ENCODE measurements at regions not wholly inside any gene's neighbourhood (a gene's known extent, or its start where the extent isn't known, plus 50 kb on each side); places are given as distances from the start of the nearest gene placed in this dataset.

DNA sequence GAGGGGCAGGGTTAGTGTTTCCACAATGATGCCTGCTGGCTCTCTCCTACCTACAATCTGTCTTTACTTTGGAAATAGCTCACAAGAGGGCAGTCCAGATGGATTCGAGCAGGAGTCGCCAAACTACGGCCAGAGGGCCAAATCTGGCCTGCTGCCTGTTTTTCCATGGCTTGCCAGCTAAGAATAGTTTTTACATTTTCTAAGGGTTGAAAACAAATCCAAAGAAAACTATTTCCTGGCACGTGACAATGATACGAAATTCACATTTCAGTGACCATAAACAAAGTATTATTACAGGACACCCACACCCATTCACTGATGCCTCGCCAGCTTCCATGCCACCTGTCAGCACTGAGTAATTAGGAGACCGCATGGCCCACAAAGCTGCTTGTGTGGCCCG lies 162.9 kb upstream of the WWC1 start:
- TF ChIP-seq, protein P1, sequence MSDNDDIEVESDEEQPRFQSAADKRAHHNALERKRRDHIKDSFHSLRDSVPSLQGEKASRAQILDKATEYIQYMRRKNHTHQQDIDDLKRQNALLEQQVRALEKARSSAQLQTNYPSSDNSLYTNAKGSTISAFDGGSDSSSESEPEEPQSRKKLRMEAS (IDR thresholded peaks at IDR 0.05; ENCODE audit: low read depth, low read length) = no peak
- no peak for TF ChIP-seq MYC (IDR thresholded peaks at IDR 0.05; ENCODE audit: low read depth, low read length)

Measured in NB4 (cell line).